NOMO-1 treated with DMSO at 0.1 percent for 48 hours (cell line): ENCODE measurements at regions not wholly inside any gene's neighbourhood (a gene's known extent, or its start where the extent isn't known, plus 50 kb on each side); places are given as distances from the start of the nearest gene placed in this dataset.

Source experiments
- DNase-seq: peaks from one replicate; lab custom pipeline; 2025; ENCODE audit not compliant: unreplicated experiment; lab: John Stamatoyannopoulos, UW

DNA sequence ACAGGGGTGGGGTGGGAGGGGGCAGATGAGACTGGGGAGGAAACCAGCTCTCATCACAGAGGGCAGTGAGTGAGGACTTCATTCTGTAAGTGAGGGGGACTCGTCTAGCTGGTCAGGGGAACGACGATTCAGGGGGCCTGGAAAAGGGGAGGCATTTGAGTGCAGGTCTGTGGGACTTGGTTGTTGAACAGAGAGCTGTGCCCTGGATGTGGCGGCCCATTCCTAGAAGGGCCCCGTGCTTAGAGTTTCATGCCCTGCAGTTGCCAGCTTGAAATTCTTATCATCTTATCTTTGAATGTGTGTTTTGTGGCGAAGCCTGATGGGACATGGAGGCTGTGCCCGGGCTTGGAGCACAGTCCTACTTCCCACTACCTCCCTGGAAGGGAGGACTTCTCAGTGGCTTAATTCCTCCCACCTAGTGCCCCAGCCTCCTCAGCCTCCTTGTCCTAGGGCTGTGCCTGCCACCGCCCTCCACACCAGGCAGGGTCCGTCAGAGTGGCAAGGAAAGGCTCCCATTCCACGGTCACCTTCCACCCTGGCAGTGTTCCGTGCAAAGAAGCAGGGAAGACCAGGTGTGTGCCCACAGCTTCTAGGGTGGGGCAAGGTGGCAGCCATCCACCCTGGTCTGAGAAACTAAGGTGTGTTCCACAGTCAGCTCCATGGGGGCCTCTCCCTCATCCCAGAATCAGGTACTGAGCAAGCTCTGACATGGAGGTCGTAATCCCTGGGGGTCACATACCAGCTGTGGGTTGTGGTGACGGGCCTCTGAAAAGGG, 59.7 kb upstream of the LMO1 start:
- no peak for DNase-seq

DNA sequence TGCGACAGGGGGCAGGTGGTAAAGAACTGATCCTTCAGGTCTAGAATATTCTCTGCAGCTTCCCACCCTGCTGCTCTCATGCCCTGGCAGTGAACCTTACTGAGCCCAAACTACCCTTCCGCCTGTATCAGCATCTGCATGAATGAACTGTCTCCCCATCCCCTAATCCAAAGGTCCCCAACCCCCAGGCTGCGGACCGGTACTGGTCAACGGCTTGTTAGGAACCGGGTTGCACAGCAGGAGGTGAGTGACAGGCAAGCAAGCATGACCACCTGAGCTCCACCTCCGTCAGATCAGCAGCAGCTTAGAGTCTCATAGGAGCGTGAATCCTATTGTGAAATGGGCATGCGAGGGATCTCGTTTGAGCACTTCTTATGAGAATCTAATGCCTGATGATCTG, 58.2 kb upstream of the LMO1 start:
- DNase-seq, result no peak

DNA sequence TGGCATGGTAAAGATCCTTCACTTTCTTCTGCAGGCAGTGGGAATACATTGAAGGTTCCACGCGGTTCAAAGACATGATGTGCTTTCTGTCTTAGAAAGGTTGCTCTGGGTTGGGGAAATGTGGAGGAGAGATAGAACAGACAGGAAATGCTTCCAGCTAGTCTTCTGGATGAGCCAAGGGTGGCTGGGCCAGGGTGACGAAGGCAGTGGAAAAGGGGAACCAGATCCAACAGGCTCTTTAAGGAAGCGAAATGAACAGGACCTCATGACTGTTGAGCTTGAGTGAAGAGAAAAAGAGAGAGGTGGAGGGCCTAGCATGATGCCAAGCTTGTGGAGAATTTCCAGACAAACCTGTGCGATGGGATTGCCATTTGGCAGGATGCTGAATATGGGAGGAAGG, 56.4 kb upstream of the LMO1 start:
- DNase-seq, result no peak

DNA sequence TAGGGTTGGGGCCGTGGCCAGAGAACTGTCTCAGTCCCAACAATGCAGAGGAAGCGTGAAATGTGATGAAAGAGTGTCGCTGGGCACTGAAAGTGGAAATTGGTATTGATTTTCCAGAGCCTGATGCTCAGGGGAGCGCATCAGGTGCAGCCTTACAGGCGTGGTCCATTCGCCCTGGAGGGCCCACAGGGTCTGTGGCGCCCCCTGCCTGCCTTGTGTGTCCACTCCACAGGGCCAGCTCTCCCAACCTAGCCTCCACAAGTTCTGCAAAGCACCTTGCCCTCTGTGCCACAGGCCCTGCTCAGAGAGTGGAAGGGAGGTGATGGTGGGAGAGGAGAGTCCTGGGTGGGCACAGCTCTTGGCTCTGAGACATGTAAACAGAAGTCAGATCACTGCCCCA, 54.9 kb upstream of the LMO1 start:
- no peak for DNase-seq

DNA sequence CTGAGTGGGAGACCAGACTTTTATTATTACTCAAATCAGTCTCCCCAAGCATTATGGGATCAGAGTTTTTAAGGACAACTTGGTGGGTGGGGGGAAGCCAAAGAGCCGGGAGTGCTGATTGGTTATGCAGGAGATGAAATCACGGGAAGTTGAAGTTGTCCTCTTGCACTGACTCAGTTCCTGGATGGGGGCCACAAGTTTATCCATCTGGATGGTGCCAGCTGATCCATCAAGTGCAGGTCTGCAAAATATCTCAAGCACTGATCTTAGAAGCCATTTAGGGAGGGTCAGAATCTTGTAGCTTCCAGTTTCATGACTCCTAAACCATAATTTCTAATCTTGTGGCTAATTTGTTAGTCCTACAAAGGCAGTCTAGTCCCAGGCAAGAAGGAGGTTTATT, 53.5 kb upstream of the LMO1 start:
- no peak for DNase-seq

DNA sequence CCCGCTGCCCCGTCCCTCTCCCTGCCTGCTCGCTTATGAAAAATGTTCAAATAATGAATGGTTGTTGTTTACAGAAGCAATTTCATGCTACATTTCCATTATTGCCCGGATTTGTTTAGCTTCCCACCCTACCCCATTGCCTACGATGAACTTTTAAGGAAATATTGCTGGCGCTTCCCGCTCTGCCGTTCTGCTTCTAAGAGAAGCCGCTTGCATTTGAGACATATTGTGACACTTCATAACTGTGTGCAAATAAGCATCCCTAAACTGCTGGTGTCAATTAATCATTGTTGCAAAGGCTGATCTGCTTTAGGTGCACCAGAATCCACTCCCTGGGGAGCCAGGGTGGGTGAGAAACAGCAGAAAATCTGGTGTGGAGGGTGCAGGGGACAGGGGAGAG, 52.3 kb upstream of the LMO1 start:
- no peak for DNase-seq

DNA sequence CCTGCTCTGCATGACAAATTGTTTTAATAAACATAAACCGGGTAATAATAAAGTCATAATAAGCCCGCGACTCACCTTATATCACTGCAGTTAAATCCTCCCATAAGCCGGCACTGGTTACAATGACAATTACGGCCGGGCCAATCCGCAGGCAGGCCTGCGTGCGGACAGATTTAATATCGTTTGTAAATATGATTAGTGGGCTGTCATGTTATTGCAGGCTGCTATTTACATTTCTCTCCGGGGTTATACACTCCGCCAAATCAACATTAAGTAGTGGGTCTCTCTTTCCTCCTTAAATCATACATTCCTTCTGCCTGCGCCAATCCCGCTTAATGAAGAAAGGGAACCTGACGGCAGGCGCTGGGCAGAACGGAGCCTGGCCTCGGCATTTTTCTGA, 51.8 kb upstream of the LMO1 start:
- no peak for DNase-seq

DNA sequence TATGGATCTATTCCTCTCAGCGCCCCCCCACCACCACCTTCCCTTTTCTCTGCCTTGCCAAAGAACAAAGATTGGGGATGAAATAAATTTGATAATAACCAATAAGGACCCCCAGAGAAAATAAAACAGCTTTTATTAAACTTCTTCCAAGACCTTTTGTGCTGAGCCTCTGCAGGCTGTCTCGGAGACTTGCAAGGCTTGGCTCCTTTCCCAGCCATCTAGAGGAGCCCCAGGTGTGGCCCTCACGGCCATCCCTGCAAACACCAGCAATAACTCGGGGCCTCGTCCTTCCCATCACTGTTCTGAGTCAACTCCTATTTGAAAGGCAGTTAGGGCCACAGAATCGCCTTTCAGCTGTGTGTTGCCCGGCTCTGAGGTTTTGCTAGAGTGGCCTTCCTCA, 51.2 kb upstream of the LMO1 start:
- DNase-seq, result no peak

DNA sequence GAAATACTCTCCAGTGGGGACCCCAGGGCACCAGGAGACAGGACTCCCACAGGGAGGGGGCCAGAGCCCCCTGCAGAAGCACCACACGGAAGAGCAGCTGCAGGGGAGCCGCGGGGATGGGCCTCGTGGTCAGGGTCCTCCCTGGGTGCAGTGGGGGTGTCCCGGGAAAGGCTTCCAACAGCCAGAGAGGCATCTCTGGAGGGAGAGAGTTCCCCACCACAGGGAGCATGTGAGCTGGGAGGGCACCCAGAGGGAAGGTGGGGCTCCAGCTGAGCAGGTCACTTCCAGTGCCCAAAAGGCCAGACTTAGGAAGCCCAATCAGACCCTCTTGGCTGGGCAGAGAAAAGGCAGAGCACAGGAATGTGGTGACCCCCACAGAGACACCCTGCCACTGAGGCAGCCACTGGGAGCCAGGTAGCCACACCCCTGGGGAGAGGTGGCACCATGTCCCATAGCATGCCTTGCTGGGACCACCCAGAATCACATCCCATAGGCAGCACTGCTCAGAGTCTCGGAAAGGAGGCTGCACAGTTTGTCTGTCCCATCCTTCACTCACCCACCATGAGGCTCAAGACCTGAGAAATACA, 49.9 kb upstream of the LMO1 start:
- DNase-seq, result no peak
